Central memory CD8-positive, alpha-beta T cell (primary cell): ENCODE measurements at regions not wholly inside any gene's neighbourhood (a gene's known extent, or its start where the extent isn't known, plus 50 kb on each side); places are given as distances from the start of the nearest gene placed in this dataset.

Source experiments
- ATAC-seq: fragments of 150-1000 bp; cut with Tn5 transposase; replicated peaks from 2 replicates; pipeline ENCODE4 v1.10.0; 2022; ENCODE audit warnings: mild to moderate bottlenecking, moderate FRiP score, moderate number of reproducible peaks; ENCODE audit not compliant: poor library complexity, severe bottlenecking; ENCODE audit errors: extremely low read depth
- DNase-seq, 2 donors: peaks; one replicate each; pipeline ENCODE4 v3.0.0; 2021; ENCODE audit warnings: low spot score in 2 of 2
- H3K27ac Mint-ChIP-seq: one replicate; pipeline ENCODE4 v1.8.0; 2022; ENCODE audit warnings: low read depth, mild to moderate bottlenecking, moderate library complexity, mixed read lengths
- H3K27me3 Mint-ChIP-seq: one replicate; pipeline ENCODE4 v1.8.0; 2022; ENCODE audit warnings: mixed read lengths
- H3K36me3 Mint-ChIP-seq: one replicate; pipeline ENCODE4 v1.8.0; 2022; ENCODE audit warnings: mild to moderate bottlenecking, moderate library complexity, mixed read lengths; ENCODE audit not compliant: insufficient read depth
- H3K4me1 Mint-ChIP-seq: one replicate; pipeline ENCODE4 v1.8.0; 2022; ENCODE audit warnings: mixed read lengths
- H3K4me3 Mint-ChIP-seq: one replicate; pipeline ENCODE4 v1.8.0; 2022; ENCODE audit warnings: mild to moderate bottlenecking, moderate library complexity, mixed read lengths
- H3K9me3 Mint-ChIP-seq: one replicate; pipeline ENCODE4 v1.8.0; 2022; ENCODE audit warnings: mixed read lengths

DNA sequence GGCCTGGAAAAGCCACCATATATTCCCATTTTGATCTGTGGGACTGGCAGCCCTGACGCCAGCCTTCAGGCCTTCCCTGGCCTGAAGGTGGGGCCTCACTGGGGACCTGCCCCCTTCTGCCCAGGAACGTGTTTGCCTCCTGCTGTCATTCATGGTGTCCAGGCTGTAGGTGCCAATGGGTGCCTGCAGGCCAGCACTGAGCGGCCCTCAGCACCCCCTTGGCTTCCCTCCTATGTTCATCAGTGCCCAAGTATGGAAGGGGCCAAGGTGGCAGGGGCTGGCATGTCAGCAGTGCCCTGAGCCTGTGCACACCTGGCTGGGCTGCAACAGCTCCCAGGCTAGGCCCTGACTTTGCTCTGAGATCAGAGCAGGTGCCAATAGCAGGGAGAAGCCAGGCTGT lies 800.3 kb upstream of the RAB6C start:
- Mint-ChIP-seq H3K27me3 (no peaks in the 10 kb centered on the region), H3K4me1 (no peaks in the 10 kb centered on the region), H3K36me3 (no peaks in the 10 kb centered on the region), H3K4me3 (no peak overlapping the region), H3K27ac (no peak overlapping the region), H3K9me3 (no peaks in the 10 kb centered on the region)
- DNase-seq (no peak), ATAC-seq (no peak)

GRCh38 chr2:129180124-129180716 lies 799.2 kb upstream of the RAB6C start:
- H3K4me1 Mint-ChIP-seq: no peaks in the 10 kb centered on the region
- no peaks in the 10 kb centered on the region for H3K36me3 Mint-ChIP-seq
- H3K9me3 Mint-ChIP-seq: no peaks in the 10 kb centered on the region

DNA sequence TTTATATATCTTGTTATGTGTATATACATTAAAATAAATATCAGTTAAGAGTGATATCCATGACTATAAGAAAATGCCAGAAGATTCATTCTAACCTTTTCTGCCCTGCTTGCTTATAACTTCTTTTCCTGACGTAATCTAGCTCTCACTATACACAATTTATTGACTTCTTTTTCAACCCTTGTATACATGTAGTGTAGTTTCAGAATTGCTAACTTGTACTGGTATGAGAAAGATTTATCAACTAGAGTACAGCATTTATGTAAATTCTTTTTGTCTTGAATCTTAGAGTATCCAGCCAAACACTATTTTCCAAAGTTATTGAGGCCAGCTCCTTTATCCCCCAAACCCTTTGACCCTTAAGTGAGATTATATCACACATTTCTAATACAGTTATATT lies 798.0 kb upstream of the RAB6C start:
- Mint-ChIP-seq H3K36me3 (no peaks in the 10 kb centered on the region), H3K4me3 (no peak overlapping the region), H3K27ac (no peak overlapping the region), H3K27me3 (no peaks in the 10 kb centered on the region), H3K9me3 (no peaks in the 10 kb centered on the region), H3K4me1 (no peaks in the 10 kb centered on the region)
- DNase-seq (no peak), ATAC-seq (no peak)

More at GRCh38 chr2:129180124-129180716, 799.2 kb upstream of the RAB6C start:
- Mint-ChIP-seq H3K4me3 (no peak overlapping the region), H3K27me3 (no peaks in the 10 kb centered on the region), H3K27ac (no peak overlapping the region)
- ATAC-seq (no peak), DNase-seq (no peak)

- ATAC-seq (no peak), DNase-seq (no peak)
- H3K27ac Mint-ChIP-seq: no peak overlapping the region
- no peaks in the 10 kb centered on the region for H3K4me1 Mint-ChIP-seq
- H3K27me3 Mint-ChIP-seq: no peaks in the 10 kb centered on the region
- no peaks in the 10 kb centered on the region for H3K36me3 Mint-ChIP-seq
- no peak overlapping the region for H3K4me3 Mint-ChIP-seq
- no peaks in the 10 kb centered on the region for H3K9me3 Mint-ChIP-seq
Observed at GRCh38 chr2:129181963-129182362, 797.5 kb upstream of the RAB6C start.

DNA sequence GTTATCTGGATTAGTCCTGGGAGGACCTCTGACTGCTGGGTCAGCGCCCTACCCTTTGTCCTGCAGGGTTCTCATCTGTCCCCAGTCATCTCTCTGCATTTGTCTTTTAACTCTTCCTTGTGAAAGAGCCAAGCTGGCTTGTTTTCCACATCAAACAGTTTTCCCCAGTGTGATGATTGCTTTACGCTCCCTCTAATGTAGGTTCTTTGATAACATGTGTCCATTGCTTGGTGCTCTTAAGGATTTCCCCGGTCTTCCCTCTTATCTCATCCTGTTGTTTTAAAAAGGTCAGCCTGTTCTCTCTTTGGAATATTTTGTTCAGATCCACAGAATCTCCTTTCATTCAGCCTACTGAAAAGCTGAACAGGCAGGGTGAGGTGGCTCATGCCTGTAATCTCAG lies 792.1 kb upstream of the RAB6C start:
- H3K4me1 Mint-ChIP-seq: no peaks in the 10 kb centered on the region
- H3K4me3 Mint-ChIP-seq: no peak overlapping the region
- H3K27ac Mint-ChIP-seq: no peak overlapping the region
- H3K27me3 Mint-ChIP-seq: peaks cover 10% of the 10 kb centered on the region
- ATAC-seq (no peak), DNase-seq (no peak)
- peaks cover 4% of the 10 kb centered on the region for H3K9me3 Mint-ChIP-seq
- H3K36me3 Mint-ChIP-seq: no peaks in the 10 kb centered on the region

GRCh38 chr2:129188451-129188850 lies 791.0 kb upstream of the RAB6C start:
- no peak for ATAC-seq
- Mint-ChIP-seq H3K36me3 (no peaks in the 10 kb centered on the region), H3K4me1 (no peaks in the 10 kb centered on the region), H3K27me3 (peaks cover 10% of the 10 kb centered on the region), H3K9me3 (peaks cover 4% of the 10 kb centered on the region), H3K27ac (no peak overlapping the region), H3K4me3 (no peak overlapping the region)
- DNase-seq: no peak

GRCh38 chr2:129189617-129190319 lies 789.7 kb upstream of the RAB6C start:
- Mint-ChIP-seq H3K27ac (no peak overlapping the region), H3K9me3 (peaks cover 4% of the 10 kb centered on the region), H3K4me3 (no peak overlapping the region), H3K4me1 (no peaks in the 10 kb centered on the region), H3K27me3 (peaks cover 10% of the 10 kb centered on the region), H3K36me3 (no peaks in the 10 kb centered on the region)
- no peak for ATAC-seq
- no peak for DNase-seq

- Mint-ChIP-seq H3K27ac (no peak overlapping the region), H3K4me1 (no peaks in the 10 kb centered on the region), H3K36me3 (no peaks in the 10 kb centered on the region), H3K27me3 (peaks cover 10% of the 10 kb centered on the region), H3K4me3 (no peak overlapping the region), H3K9me3 (peaks cover 4% of the 10 kb centered on the region)
- no peak for DNase-seq
- ATAC-seq: no peak
Observed at GRCh38 chr2:129190494-129190893, 789.0 kb upstream of the RAB6C start.

DNA sequence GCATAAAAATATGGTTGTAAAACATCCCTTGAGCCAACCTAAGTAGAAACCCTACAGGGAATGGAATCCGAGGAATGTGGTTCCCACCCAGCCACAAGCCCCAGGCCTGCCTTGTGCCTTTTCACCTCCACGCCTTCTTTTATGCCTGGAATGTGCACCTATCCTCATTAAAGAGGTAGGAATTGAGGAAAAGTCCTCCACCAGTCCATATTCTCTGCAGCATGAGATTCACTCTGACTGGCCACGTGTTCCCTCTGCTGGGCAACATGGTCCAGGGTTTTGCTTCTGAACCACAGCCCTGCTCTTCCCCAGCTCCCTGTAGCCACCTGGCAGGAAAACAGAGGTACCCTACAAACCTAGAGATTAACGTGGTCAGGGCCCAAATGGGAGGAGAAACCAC lies 787.9 kb upstream of the RAB6C start:
- Mint-ChIP-seq H3K9me3 (peaks cover 4% of the 10 kb centered on the region), H3K27me3 (peaks cover 10% of the 10 kb centered on the region), H3K36me3 (no peaks in the 10 kb centered on the region), H3K4me1 (no peaks in the 10 kb centered on the region), H3K4me3 (no peak overlapping the region), H3K27ac (no peak overlapping the region)
- DNase-seq (no peak), ATAC-seq (no peak)

DNA sequence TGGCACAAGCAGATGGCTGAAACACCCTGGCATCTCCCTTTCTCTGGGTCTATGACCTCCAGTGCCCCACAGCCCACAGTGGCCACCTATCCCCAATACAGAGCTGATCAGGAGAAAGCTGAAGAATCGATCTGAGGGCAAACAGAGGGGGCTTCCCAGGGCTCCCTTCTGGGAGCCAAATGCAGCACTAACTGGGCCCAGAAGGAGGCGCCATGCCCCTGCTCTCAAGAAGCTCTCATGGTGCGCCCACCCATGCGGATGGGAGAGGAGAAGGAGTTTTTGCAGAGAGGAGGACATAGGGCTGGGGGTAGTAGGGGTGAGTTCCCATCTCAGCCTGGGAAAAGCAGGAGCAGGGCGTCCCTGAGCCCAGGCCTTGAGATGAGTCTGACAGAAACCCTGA lies 787.3 kb upstream of the RAB6C start:
- H3K9me3 Mint-ChIP-seq: peaks cover 4% of the 10 kb centered on the region
- H3K27me3 Mint-ChIP-seq: peaks cover 9% of the 10 kb centered on the region
- no peaks in the 10 kb centered on the region for H3K4me1 Mint-ChIP-seq
- DNase-seq: no peak
- ATAC-seq: no peak
- no peaks in the 10 kb centered on the region for H3K36me3 Mint-ChIP-seq
- no peak overlapping the region for H3K4me3 Mint-ChIP-seq
- no peak overlapping the region for H3K27ac Mint-ChIP-seq

GRCh38 chr2:129192841-129193253 lies 786.6 kb upstream of the RAB6C start:
- DNase-seq (no peak), ATAC-seq (no peak)
- Mint-ChIP-seq H3K4me1 (no peaks in the 10 kb centered on the region), H3K4me3 (no peak overlapping the region), H3K27ac (no peak overlapping the region), H3K27me3 (peaks cover 2% of the 10 kb centered on the region), H3K9me3 (no peaks in the 10 kb centered on the region), H3K36me3 (no peaks in the 10 kb centered on the region)

DNA sequence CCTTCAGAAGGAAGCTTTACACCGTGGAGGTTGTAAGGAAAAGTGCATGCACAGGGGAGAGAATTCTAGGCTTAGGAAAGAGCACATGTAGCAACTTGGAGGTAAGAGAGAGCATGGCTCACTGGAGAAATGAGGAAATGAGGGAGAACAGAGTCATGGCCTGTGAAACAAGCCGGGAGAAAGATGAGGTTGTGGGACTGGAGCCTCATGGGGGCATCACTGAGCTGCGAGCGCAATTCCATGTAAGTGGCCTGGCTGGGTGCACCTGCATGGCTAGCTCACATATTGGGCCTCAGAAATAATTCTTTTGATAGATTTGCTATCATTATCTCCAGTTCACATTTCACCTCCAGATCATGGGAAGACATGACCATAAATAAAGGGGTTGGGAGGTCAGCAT lies 785.5 kb upstream of the RAB6C start:
- ATAC-seq (no peak), DNase-seq (no peak)
- no peak overlapping the region for H3K27ac Mint-ChIP-seq
- no peak overlapping the region for H3K4me3 Mint-ChIP-seq
- H3K36me3 Mint-ChIP-seq: no peaks in the 10 kb centered on the region
- no peaks in the 10 kb centered on the region for H3K9me3 Mint-ChIP-seq
- no peaks in the 10 kb centered on the region for H3K4me1 Mint-ChIP-seq
- no peaks in the 10 kb centered on the region for H3K27me3 Mint-ChIP-seq

- no peak overlapping the region for H3K27ac Mint-ChIP-seq
- ATAC-seq (no peak), DNase-seq (no peak)
- H3K9me3 Mint-ChIP-seq: no peaks in the 10 kb centered on the region
- no peaks in the 10 kb centered on the region for H3K4me1 Mint-ChIP-seq
- H3K36me3 Mint-ChIP-seq: peaks cover 1% of the 10 kb centered on the region
- H3K27me3 Mint-ChIP-seq: no peaks in the 10 kb centered on the region
- H3K4me3 Mint-ChIP-seq: no peak overlapping the region
Observed at GRCh38 chr2:129199501-129199900, 780.0 kb upstream of the RAB6C start.
